BE2C (cell line): ENCODE measurements at regions not wholly inside any gene's neighbourhood (a gene's known extent, or its start where the extent isn't known, plus 50 kb on each side); places are given as distances from the start of the nearest gene placed in this dataset.

Source experiments
- DNase-seq: peaks from one replicate; pipeline ENCODE4 v3.0.0-alpha.2; 2020
- H3K27me3 ChIP-seq: fragments of 250-450 bp; sonication (Bioruptor Pico); 2 replicates; pipeline ENCODE4 v1.5.1; 2020; ENCODE audit warnings: mild to moderate bottlenecking
- H3K36me3 ChIP-seq: fragments of 250-450 bp; sonication (Bioruptor Pico); 2 replicates; pipeline ENCODE4 v1.5.1; 2020; ENCODE audit warnings: mild to moderate bottlenecking
- H3K4me1 ChIP-seq: fragments of 250-450 bp; sonication (Bioruptor Pico); 2 replicates; pipeline ENCODE4 v1.5.1; 2020
- H3K4me3 ChIP-seq: 2 replicates; pipeline ENCODE4 v1.5.1; 2011; ENCODE audit warnings: low read depth, low read length
- H3K9me3 ChIP-seq: fragments of 250-450 bp; sonication (Bioruptor Pico); 2 replicates; pipeline ENCODE4 v1.5.1; 2020
- TF ChIP-seq, protein P1 (sequence below): IDR thresholded peaks from 2 replicates; pipeline ENCODE4 v1.5.1; 2012; ENCODE audit warnings: mild to moderate bottlenecking, low read depth, low read length

DNA sequence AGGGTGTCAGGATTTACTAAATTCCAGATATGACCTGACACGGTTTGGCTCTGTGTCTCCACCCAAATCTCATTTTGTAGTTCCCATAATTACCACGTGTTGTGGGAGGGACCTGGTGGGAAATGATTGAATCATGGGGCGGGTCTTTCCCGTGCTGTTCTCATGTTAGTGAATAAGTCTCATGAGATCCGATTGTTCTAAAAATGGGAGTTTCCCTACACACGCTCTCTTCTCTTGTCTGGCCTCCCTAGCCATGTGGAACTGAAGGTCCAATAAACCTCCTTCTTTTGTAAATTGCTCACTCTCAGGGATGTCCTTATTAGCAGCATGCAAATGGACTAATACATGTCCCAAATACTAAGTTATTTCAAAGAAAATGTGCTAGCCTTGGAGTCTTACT is 121.1 kb downstream of the CENPW start:
- Histone ChIP-seq H3K4me3 (no peak overlapping the region), H3K36me3 (no peaks in the 10 kb centered on the region), H3K9me3 (no peaks in the 10 kb centered on the region), H3K27me3 (no peaks in the 10 kb centered on the region), H3K4me1 (no peaks in the 10 kb centered on the region)
- TF ChIP-seq, protein P1, sequence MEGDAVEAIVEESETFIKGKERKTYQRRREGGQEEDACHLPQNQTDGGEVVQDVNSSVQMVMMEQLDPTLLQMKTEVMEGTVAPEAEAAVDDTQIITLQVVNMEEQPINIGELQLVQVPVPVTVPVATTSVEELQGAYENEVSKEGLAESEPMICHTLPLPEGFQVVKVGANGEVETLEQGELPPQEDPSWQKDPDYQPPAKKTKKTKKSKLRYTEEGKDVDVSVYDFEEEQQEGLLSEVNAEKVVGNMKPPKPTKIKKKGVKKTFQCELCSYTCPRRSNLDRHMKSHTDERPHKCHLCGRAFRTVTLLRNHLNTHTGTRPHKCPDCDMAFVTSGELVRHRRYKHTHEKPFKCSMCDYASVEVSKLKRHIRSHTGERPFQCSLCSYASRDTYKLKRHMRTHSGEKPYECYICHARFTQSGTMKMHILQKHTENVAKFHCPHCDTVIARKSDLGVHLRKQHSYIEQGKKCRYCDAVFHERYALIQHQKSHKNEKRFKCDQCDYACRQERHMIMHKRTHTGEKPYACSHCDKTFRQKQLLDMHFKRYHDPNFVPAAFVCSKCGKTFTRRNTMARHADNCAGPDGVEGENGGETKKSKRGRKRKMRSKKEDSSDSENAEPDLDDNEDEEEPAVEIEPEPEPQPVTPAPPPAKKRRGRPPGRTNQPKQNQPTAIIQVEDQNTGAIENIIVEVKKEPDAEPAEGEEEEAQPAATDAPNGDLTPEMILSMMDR, result no peak
- no peak for DNase-seq

GRCh38 chr6:126464245-126464644 is 124.3 kb downstream of the CENPW start:
- Histone ChIP-seq H3K36me3 (no peaks in the 10 kb centered on the region), H3K4me1 (no peaks in the 10 kb centered on the region), H3K27me3 (no peaks in the 10 kb centered on the region), H3K4me3 (no peak overlapping the region), H3K9me3 (no peaks in the 10 kb centered on the region)
- TF ChIP-seq, protein P1, result no peak
- no peak for DNase-seq

- Histone ChIP-seq H3K36me3 (no peaks in the 10 kb centered on the region), H3K27me3 (no peaks in the 10 kb centered on the region), H3K4me3 (no peak overlapping the region), H3K4me1 (no peaks in the 10 kb centered on the region), H3K9me3 (no peaks in the 10 kb centered on the region)
- TF ChIP-seq, protein P1, result no peak
- DNase-seq, result no peak
Observed at GRCh38 chr6:126475449-126475848, 135.5 kb downstream of the CENPW start.

DNA sequence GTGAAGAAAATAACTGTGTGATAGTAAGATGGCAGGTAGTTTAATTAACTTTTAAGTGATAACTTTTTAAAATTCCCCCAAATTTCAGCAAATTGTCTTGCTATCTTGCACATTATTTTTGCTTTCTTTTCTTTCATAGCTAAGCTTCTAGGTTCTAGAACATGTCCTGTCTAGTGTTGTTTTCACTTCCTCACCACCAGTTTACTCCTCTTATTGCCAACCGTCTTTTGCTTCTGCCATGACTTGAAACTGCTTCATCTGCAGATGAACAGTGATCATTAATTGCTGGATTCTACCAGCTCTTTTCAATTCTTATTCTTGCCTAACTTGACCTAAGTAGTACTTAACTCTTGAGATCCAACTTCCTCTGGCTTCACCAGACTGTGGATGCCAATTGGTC is 137.8 kb downstream of the CENPW start:
- no peaks in the 10 kb centered on the region for H3K9me3 ChIP-seq
- TF ChIP-seq, protein P1, result no peak
- no peaks in the 10 kb centered on the region for H3K27me3 ChIP-seq
- H3K4me1 ChIP-seq, result no peaks in the 10 kb centered on the region
- no peak overlapping the region for H3K4me3 ChIP-seq
- H3K36me3 ChIP-seq, result no peaks in the 10 kb centered on the region
- DNase-seq, result no peak

GRCh38 chr6:126480268-126480667 is 140.4 kb downstream of the CENPW start:
- TF ChIP-seq, protein P1, result no peak
- DNase-seq, result no peak
- Histone ChIP-seq H3K27me3 (no peaks in the 10 kb centered on the region), H3K9me3 (no peaks in the 10 kb centered on the region), H3K4me1 (no peaks in the 10 kb centered on the region), H3K4me3 (no peak overlapping the region), H3K36me3 (no peaks in the 10 kb centered on the region)

- no peaks in the 10 kb centered on the region for H3K4me1 ChIP-seq
- no peak for DNase-seq
- H3K4me3 ChIP-seq, result no peak overlapping the region
- no peaks in the 10 kb centered on the region for H3K27me3 ChIP-seq
- H3K9me3 ChIP-seq, result no peaks in the 10 kb centered on the region
- TF ChIP-seq, protein P1, result no peak
- H3K36me3 ChIP-seq, result no peaks in the 10 kb centered on the region
Observed at GRCh38 chr6:126481319-126481718, 141.4 kb downstream of the CENPW start.
